Prostate gland (tissue), 2 donors: ENCODE measurements at regions not wholly inside any gene's neighbourhood (a gene's known extent, or its start where the extent isn't known, plus 50 kb on each side); places are given as distances from the start of the nearest gene placed in this dataset.

Experiments used
- DNase-seq: peaks from one replicate; pipeline ENCODE4 v3.0.0-alpha.2; 2019; ENCODE audit warnings: low spot score
- H3K27ac ChIP-seq, 2 donors: fragments of 200-600 bp; sonication (generic); 2 replicates each; pipeline ENCODE4 v1.5.1; 2017 to 2019
- H3K27me3 ChIP-seq: fragments of 200-600 bp; sonication (generic); replicated peaks from 2 replicates; pipeline ENCODE4 v1.5.1; 2019; ENCODE audit not compliant: insufficient read depth
- H3K36me3 ChIP-seq, 2 donors: fragments of 200-600 bp; sonication (generic); 1 replicate in 1 of 2; 2 replicates in 1 of 2; pipeline versions ENCODE4 v1.5.1 to v1.8.1; 2017 to 2019
- H3K4me1 ChIP-seq: fragments of 200-600 bp; sonication (generic); replicated peaks from 2 replicates; pipeline ENCODE4 v1.5.1; 2019
- H3K4me3 ChIP-seq, 2 donors: fragments of 200-600 bp; sonication (generic); 2 replicates each; pipeline ENCODE4 v1.5.1; 2017 to 2019
- H3K9me3 ChIP-seq: fragments of 200-600 bp; sonication (generic); 2 replicates; pipeline ENCODE4 v1.5.1; 2017
- POLR2A ChIP-seq: fragments of 450-650 bp; IDR thresholded peaks from one replicate; pipeline ENCODE4 v1.6.1; 2016; ENCODE audit warnings: antibody characterized with exemption, mild to moderate bottlenecking
- POLR2AphosphoS5 ChIP-seq: sonication (generic); formaldehyde crosslinking; IDR thresholded peaks from one replicate; pipeline ENCODE4 v1.6.1; 2017; ENCODE audit warnings: antibody characterized with exemption
- WGBS: methylation state at CpG from one replicate; pipeline ENCODE4 v1.1.5; 2018; 5-methylcytosine and 5-hydroxymethylcytosine counted together
- intact Hi-C: fragments of 100-400 bp; cut with DNase I; formaldehyde crosslinking; loops from one replicate; pipeline ENCODE4 v1.14.2; 2022
- TF ChIP-seq, protein P1 (sequence below), 4 experiments: fragments of 200-600 bp in 2 of 4; fragments of 450-650 bp in 2 of 4; sonication (generic) in 2 of 4; IDR thresholded peaks; 1 replicate in 3 of 4; 2 replicates in 1 of 4; pipeline ENCODE4 v1.5.1; 2016 to 2019; ENCODE audit warnings: antibody characterized with exemption in 4 of 4, mild to moderate bottlenecking in 2 of 4, moderate library complexity in 2 of 4

DNA sequence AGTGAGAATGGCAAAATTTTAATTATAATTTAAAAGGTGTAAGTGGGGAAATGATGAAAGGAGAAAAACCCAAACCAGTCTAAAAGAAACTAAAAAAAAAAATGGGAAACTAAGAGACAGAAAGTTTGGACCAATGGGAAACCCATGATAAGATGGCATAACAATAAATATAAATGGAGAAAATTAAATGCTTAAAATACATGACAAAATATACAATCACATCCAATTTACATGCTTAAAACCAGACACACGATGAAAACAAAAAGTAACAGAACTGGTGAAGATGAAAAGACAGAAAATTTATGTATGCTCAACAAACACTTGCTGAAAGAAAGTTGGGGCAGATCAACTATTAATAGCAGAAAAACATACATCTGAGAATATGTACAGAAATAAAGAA lies 1471.1 kb downstream of the TBC1D22A start:
- TF ChIP-seq POLR2A (no peak), POLR2AphosphoS5 (no peak)
- TF ChIP-seq, protein P1, sequence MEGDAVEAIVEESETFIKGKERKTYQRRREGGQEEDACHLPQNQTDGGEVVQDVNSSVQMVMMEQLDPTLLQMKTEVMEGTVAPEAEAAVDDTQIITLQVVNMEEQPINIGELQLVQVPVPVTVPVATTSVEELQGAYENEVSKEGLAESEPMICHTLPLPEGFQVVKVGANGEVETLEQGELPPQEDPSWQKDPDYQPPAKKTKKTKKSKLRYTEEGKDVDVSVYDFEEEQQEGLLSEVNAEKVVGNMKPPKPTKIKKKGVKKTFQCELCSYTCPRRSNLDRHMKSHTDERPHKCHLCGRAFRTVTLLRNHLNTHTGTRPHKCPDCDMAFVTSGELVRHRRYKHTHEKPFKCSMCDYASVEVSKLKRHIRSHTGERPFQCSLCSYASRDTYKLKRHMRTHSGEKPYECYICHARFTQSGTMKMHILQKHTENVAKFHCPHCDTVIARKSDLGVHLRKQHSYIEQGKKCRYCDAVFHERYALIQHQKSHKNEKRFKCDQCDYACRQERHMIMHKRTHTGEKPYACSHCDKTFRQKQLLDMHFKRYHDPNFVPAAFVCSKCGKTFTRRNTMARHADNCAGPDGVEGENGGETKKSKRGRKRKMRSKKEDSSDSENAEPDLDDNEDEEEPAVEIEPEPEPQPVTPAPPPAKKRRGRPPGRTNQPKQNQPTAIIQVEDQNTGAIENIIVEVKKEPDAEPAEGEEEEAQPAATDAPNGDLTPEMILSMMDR (IDR thresholded peaks at IDR 0.05) = no peak
- H3K27ac ChIP-seq = no peak overlapping the region
- no peaks in the 10 kb centered on the region for H3K4me1 ChIP-seq
- no peaks in the 10 kb centered on the region for H3K9me3 ChIP-seq
- no peak overlapping the region for H3K4me3 ChIP-seq
- no peak for DNase-seq
- intact Hi-C loops = no loop called here
- no peaks in the 10 kb centered on the region for H3K27me3 ChIP-seq
- WGBS = 95% methylated on average over 1 of the region's 1 CpG
- no peaks in the 10 kb centered on the region for H3K36me3 ChIP-seq

DNA sequence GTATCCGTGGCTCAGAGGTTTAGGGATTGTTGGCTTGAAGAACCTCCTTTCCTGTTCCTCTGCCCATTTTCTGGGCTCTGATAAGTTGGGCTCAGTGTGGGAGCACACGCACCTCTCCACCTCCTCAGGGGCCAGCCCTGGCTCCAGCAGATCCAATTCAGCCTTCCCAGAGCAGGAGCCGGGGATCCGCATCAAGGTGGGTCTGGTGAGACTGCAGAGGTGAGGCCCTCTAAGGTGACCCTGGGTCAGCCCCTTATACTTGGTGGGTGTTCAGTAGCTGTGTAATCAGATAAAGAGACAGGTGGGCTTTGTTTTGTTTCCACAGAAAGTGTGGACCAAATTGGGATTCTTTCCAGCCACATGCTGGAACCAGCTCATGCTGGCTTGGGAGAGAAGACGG lies 1466.0 kb downstream of the TBC1D22A start:
- Histone ChIP-seq H3K27ac (no peak overlapping the region), H3K36me3 (no peaks in the 10 kb centered on the region), H3K4me3 (no peak overlapping the region), H3K9me3 (no peaks in the 10 kb centered on the region), H3K27me3 (no peaks in the 10 kb centered on the region), H3K4me1 (no peaks in the 10 kb centered on the region)
- DNase-seq = no peak
- 93% methylated on average over 5 of the region's 5 CpGs for WGBS
- intact Hi-C loops = no loop called here
- TF ChIP-seq, protein P1 (IDR thresholded peaks at IDR 0.05) = no peak
- TF ChIP-seq POLR2AphosphoS5 (no peak), POLR2A (no peak)

DNA sequence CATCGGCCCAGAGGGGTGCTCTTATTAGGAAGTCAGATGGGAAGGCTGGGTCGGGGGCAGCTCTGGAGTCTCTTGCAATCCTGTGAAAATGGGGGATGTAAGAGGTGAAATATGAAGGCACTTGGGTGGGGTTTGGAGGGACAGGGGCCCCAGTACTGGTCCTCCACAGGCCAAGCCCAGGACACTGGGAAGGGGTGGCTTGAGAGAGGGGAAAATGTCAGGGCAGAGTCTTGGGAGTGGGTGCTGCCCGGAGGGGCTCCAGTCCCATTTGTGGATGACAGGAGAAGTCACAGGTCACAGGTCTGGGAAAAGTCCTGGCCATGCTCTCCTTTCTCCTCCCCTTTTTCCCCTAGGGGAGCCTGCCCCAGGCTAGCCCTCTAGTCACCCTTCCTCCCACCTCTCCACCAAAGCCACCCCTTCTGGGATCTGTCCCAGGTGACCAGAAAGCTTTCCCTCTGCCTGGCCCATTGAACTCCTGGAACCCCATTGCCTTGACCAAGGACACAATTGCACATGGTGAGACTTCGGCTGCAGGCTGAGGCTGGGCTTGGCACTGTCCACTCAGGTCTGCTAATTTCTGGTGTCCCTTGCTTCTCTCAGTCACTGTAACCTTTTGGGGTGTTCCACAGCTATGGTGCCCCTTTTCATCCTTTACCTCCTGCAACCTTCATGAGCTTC lies 1465.0 kb downstream of the TBC1D22A start:
- Histone ChIP-seq H3K36me3 (no peaks in the 10 kb centered on the region), H3K4me3 (no peak overlapping the region), H3K27ac (no peak overlapping the region), H3K4me1 (no peaks in the 10 kb centered on the region), H3K9me3 (no peaks in the 10 kb centered on the region), H3K27me3 (no peaks in the 10 kb centered on the region)
- intact Hi-C loops = no loop called here
- WGBS = 90% methylated on average over 4 of the region's 4 CpGs
- TF ChIP-seq POLR2AphosphoS5 = no peak
- TF ChIP-seq, protein P1 (IDR thresholded peaks at IDR 0.05) = no peak
- TF ChIP-seq POLR2A = no peak
- DNase-seq = no peak

DNA sequence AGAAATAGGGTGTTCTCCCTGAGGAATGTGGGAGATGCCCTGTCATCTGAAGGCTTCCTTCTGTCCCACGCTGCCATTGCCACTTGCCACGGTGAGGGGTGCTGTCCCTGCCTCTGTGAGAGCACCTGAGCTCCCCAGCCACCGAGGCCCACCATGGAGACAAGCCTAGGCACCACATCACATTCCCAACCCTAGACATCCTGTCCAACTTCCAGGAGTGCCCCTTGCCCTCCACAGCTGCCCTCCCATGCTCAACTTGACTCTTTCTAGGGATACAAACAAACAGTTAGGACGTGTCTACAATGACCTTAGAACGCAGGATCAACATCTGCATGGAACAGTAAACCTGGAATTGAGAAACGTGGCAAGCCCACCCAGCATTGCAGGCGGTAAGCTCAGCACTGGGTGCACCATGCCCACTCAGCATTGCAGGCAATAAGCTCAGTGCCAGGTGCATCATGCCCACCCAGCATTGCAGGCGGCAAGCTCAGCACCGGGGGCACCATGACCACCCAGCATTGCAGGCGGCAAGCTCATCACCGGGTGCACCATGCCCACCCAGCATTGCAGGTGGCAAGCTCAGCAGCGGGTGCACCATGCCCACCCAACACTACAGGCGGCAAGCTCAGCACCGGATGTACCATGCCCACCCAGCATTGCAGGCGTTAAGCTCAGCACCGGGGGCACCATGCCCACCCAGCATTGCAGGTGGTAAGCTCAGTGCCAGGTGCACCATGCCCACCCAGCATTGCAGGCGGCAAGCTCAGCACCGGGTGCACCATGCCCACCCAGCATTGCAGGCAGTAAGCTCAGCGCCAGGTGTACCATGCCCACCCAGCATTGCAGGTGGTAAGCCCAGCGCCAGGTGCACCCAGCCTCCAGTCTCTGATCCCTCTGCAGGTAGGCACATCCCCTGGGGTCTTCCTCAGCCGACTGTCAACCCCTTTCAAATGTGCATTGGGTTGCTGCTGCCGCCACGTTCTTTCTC lies 1463.9 kb downstream of the TBC1D22A start:
- Histone ChIP-seq H3K36me3 (no peaks in the 10 kb centered on the region), H3K27ac (no peak overlapping the region), H3K27me3 (no peaks in the 10 kb centered on the region), H3K4me1 (no peaks in the 10 kb centered on the region), H3K9me3 (no peaks in the 10 kb centered on the region), H3K4me3 (no peak overlapping the region)
- TF ChIP-seq, protein P1 (IDR thresholded peaks at IDR 0.05) = no peak
- TF ChIP-seq POLR2AphosphoS5 = no peak
- TF ChIP-seq POLR2A = no peak
- intact Hi-C loops = no loop called here
- WGBS = 84% methylated on average over 22 of the region's 23 CpGs
- no peak for DNase-seq
